ENCODE measurements at regions not wholly inside any gene's neighbourhood (a gene's known extent, or its start where the extent isn't known, plus 50 kb on each side); places are given as distances from the start of the nearest gene placed in this dataset.

GRCh38 chr5:3654515-3654914 is 58.9 kb downstream of the IRX1 start:
- in situ Hi-C loops (cut with HindIII; ENCODE audit: low pct_unique_long_range_greater_than_20kb, low sequenced_read_pairs), result no loop called here
- DNase-seq (ENCODE audit: low read depth), result no peak

- no peak for DNase-seq (ENCODE audit: low read depth)
- in situ Hi-C loops (cut with HindIII; ENCODE audit: low pct_unique_long_range_greater_than_20kb, low sequenced_read_pairs), result no loop called here
Observed at GRCh38 chr5:3656803-3657202, 61.2 kb downstream of the IRX1 start.

- no peak for DNase-seq (ENCODE audit: low read depth)
- in situ Hi-C loops (cut with HindIII; ENCODE audit: low pct_unique_long_range_greater_than_20kb, low sequenced_read_pairs), result no loop called here
Observed at GRCh38 chr5:3657364-3658022, 61.9 kb downstream of the IRX1 start.

- in situ Hi-C loops (cut with HindIII; ENCODE audit: low pct_unique_long_range_greater_than_20kb, low sequenced_read_pairs), result no loop called here
- no peak for DNase-seq (ENCODE audit: low read depth)
Observed at GRCh38 chr5:3658929-3659328, 63.3 kb downstream of the IRX1 start.

GRCh38 chr5:3659907-3660306 is 64.3 kb downstream of the IRX1 start:
- DNase-seq (ENCODE audit: low read depth), result no peak
- in situ Hi-C loops (cut with HindIII; ENCODE audit: low pct_unique_long_range_greater_than_20kb, low sequenced_read_pairs), result no loop called here

- DNase-seq (ENCODE audit: low read depth), result no peak
- in situ Hi-C loops (cut with HindIII; ENCODE audit: low pct_unique_long_range_greater_than_20kb, low sequenced_read_pairs), result no loop called here
Observed at GRCh38 chr5:3660630-3661029, 65.0 kb downstream of the IRX1 start.

GRCh38 chr5:3661755-3662296 is 66.2 kb downstream of the IRX1 start:
- in situ Hi-C loops (cut with HindIII; ENCODE audit: low pct_unique_long_range_greater_than_20kb, low sequenced_read_pairs), result no loop called here
- no peak for DNase-seq (ENCODE audit: low read depth)

GRCh38 chr5:3662344-3662743 is 66.7 kb downstream of the IRX1 start:
- no peak for DNase-seq (ENCODE audit: low read depth)
- in situ Hi-C loops (cut with HindIII; ENCODE audit: low pct_unique_long_range_greater_than_20kb, low sequenced_read_pairs), result no loop called here

GRCh38 chr5:3671337-3671736 is 75.7 kb downstream of the IRX1 start:
- in situ Hi-C loops (cut with HindIII; ENCODE audit: low pct_unique_long_range_greater_than_20kb, low sequenced_read_pairs), result no loop called here
- DNase-seq (ENCODE audit: low read depth), result no peak

- no peak for DNase-seq (ENCODE audit: low read depth)
- in situ Hi-C loops (cut with HindIII; ENCODE audit: low pct_unique_long_range_greater_than_20kb, low sequenced_read_pairs), result no loop called here
Observed at GRCh38 chr5:3678801-3679200, 83.2 kb downstream of the IRX1 start.

GRCh38 chr5:3680821-3681220 is 85.2 kb downstream of the IRX1 start:
- no peak for DNase-seq (ENCODE audit: low read depth)
- in situ Hi-C loops (cut with HindIII; ENCODE audit: low pct_unique_long_range_greater_than_20kb, low sequenced_read_pairs), result no loop called here

GRCh38 chr5:3684118-3684517 is 88.5 kb downstream of the IRX1 start:
- no peak for DNase-seq (ENCODE audit: low read depth)

GRCh38 chr5:3684771-3685354 is 89.2 kb downstream of the IRX1 start:
- no peak for DNase-seq (ENCODE audit: low read depth)
- in situ Hi-C loops (cut with HindIII; ENCODE audit: low pct_unique_long_range_greater_than_20kb, low sequenced_read_pairs), result no loop called here

More at GRCh38 chr5:3684118-3684517, 88.5 kb downstream of the IRX1 start:
- in situ Hi-C loops (cut with HindIII; ENCODE audit: low pct_unique_long_range_greater_than_20kb, low sequenced_read_pairs), result no loop called here

- DNase-seq (ENCODE audit: low read depth), result no peak
- in situ Hi-C loops (cut with HindIII; ENCODE audit: low pct_unique_long_range_greater_than_20kb, low sequenced_read_pairs), result no loop called here
Observed at GRCh38 chr5:3694819-3695218, 99.2 kb downstream of the IRX1 start.

- in situ Hi-C loops (cut with HindIII; ENCODE audit: low pct_unique_long_range_greater_than_20kb, low sequenced_read_pairs), result no loop called here
- DNase-seq (ENCODE audit: low read depth), result no peak
Observed at GRCh38 chr5:3695818-3696217, 100.2 kb downstream of the IRX1 start.

- DNase-seq (ENCODE audit: low read depth), result no peak
- in situ Hi-C loops (cut with HindIII; ENCODE audit: low pct_unique_long_range_greater_than_20kb, low sequenced_read_pairs), result no loop called here
Observed at GRCh38 chr5:3698412-3698811, 102.8 kb downstream of the IRX1 start.

GRCh38 chr5:3701694-3702093 is 106.1 kb downstream of the IRX1 start:
- DNase-seq (ENCODE audit: low read depth), result no peak
- in situ Hi-C loops (cut with HindIII; ENCODE audit: low pct_unique_long_range_greater_than_20kb, low sequenced_read_pairs), result no loop called here

GRCh38 chr5:3704661-3705060 is 109.0 kb downstream of the IRX1 start:
- in situ Hi-C loops (cut with HindIII; ENCODE audit: low pct_unique_long_range_greater_than_20kb, low sequenced_read_pairs), result no loop called here
- DNase-seq (ENCODE audit: low read depth), result no peak

- in situ Hi-C loops (cut with HindIII; ENCODE audit: low pct_unique_long_range_greater_than_20kb, low sequenced_read_pairs), result no loop called here
- DNase-seq (ENCODE audit: low read depth), result no peak
Observed at GRCh38 chr5:3709068-3709716, 113.6 kb downstream of the IRX1 start.
